ENCODE measurements at regions not wholly inside any gene's neighbourhood (a gene's known extent, or its start where the extent isn't known, plus 50 kb on each side); places are given as distances from the start of the nearest gene placed in this dataset.

- DNase-seq = no peak
Observed at GRCh38 chr3:10743366-10744097, 72.5 kb upstream of the SLC6A11 start.

DNA sequence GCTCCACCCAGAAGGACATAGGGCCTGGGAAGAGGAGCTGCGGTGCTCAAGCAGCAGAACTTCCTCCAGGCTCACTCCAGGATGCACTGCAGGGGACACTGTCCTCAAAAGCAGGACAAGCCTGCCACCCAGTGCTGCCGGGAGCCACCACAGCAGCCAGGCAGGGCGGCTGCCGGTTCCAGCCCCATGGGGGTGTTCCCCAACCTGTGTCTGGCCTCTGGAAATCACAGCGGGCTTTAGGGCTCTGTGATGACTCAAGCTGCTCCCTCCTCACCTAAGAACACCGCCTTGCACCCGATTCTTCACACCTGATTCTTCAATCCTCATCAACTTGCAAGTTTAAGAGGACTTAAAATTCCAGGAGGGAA is 71.9 kb upstream of the SLC6A11 start:
- no peak for DNase-seq

GRCh38 chr3:10745392-10745791 is 70.6 kb upstream of the SLC6A11 start:
- DNase-seq = no peak

DNA sequence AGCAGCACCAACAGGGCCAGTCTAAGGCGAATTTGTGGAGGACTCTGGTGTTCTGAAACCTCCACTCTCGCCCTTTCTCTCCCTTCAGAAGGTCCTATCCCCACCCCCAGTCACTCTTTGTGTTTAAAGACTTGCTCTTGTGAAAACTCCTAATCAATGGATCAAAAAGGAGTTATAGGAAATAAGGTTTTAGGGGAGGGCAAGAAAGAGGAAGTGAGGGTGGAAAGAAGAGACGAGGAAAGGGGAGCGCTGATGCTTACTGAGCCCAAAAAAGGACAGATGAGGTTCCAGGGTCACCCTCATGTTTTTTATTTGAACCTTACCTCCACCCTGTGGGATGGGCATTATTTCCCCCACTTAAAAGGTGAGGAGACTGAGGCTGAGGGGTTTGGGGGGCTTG is 70.0 kb upstream of the SLC6A11 start:
- no peak for DNase-seq

DNA sequence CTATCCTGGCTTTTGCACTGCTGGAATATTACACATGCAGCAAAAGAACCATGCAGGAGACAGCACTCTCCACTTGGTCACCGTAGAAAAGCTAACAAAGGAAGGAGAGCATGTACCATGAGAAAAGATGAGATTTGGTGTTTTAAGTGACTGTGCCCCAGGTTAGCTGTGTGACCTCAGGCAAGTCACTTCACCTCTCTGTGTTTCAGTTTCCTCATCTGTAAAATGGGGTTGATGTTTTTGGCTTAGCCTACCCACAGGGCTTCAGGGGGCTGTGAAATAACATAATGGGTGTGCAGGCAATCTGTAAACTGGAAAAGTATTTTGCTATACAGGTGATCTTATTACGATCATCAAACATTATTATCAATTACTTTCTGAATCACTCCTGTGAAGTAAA is 69.3 kb upstream of the SLC6A11 start:
- DNase-seq = no peak

DNA sequence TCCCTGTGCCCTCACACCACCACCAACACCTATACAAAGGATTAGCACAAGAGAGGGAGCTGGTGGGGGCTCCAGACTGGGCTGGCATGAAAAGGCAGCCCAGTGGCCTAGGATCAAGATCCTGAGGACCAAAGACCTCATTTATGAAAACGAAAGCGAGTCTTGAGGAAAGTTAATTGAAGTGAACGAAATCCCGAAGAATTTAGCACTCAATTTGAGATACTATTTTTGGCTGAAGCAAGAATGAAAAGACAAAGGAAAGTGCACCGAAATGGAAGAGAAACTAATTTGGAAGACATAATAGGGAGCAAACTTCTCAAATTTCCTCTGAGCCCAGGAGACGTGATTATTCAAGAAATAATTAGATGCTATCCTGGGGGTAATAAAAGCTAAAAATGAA is 68.7 kb upstream of the SLC6A11 start:
- DNase-seq = no peak

- DNase-seq = no peak
Observed at GRCh38 chr3:10748040-10748439, 68.0 kb upstream of the SLC6A11 start.

DNA sequence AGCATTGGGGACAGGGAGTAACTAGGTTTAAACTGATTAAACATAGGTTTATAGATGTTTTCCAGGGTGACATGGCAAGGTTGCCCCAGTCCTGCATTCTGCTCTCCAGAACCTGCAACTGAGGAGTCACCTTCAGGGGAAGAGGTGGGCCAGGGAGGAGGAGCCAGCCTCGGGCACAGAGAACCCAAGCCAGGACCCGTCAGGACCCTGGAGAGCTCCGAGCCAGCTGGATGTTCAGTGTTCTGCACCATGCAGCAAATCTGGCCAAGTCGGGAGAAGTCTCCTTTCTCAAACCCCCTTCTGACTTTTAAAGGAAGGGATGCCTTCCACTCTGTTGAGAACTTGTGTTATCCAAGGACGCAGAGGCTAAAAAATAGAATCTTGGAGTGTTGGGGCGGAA is 62.1 kb upstream of the SLC6A11 start:
- DNase-seq = peak; percentile 16

DNA sequence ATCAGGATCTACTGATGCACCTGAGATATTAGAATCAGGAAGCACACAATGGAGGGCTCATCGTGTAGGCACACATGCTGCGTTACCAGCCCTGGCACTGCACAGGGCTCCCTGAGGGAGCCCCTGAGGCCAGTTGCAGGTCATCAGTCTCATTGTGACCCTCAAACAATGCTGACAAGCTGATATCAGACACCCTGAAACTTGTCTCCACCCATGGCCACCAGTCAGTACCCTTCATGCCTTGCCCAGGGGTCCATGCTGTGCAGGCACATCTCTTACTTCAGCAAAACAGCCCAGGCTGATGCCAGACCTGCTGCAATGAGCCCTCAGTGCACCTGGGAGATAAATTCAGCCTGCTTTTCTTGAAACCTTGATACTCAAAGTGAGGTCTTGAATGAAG is 59.5 kb upstream of the SLC6A11 start:
- DNase-seq = no peak

- peak; percentile 78 for DNase-seq
Observed at GRCh38 chr3:10757021-10757820, 58.8 kb upstream of the SLC6A11 start.

DNA sequence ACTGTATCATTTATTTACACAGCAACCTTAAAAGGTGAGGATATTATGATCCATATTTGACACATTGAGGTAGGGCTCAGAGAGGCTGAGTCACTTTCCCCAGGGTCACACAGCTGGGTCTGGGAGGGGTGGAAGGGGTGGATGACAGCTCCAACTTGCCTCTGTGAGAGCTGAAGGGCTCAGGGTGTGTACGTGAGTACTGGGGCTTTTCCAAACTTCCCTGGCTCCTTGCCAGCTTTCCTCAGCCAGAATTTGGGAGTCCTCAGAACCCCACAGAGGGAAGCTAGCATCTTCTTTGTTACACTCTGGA is 58.3 kb upstream of the SLC6A11 start:
- peak; percentile 23 for DNase-seq

DNA sequence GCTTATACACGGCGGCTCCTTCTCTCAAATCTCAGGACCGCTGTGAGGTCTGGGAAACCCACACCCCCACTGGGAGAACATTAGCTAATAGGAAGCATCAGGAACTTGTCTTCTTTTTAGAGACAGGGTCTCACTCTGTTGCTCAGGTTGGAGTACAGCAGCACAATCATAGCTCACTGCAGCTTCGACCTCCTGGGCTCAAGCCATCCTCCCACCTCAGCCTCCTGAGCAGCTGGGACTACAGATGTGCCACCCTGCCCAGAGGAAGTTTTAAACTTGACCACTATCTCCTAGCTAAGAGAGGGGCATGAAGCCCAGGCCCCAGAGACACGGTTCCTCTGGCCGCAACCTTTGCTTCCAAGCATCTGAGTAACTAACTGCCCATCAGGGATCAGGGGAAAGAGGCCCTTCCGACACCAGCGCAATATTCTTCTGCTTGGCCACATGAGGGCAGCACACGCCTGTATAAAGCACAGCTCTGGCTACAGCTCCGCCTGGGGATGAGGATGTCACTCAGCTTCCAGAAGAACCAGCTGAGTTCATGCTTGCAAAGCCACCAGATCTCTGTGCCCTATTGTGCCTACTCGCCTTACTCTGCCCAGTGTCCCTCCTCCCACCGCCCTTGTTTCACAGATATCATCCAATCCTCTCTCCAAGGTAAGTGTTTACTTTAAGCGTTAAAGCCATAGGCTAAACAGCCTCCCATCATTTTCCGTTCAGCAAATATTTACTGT is 57.6 kb upstream of the SLC6A11 start:
- peak; percentile 41 for DNase-seq

- no peak for DNase-seq
Observed at GRCh38 chr3:10759495-10759894, 56.5 kb upstream of the SLC6A11 start.

DNA sequence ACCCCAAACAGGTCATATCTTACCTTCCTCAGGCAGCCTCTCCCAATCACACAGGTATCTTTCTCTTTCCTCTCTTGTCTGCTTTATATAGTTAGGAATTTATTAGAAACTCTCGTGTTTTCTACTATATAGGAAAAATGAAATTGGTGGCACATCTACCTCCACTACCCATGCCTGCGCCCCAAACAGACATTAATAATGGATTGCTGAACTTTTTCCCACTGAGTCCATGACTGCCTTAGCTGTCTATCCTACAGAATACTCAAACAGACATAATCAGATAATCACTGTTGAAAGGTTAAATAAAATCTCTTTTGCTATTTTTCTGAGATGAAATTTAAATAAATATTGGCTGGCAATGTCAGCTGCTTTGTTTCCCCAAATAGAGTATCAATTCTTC is 55.8 kb upstream of the SLC6A11 start:
- DNase-seq = no peak

GRCh38 chr3:10761583-10761982 is 54.4 kb upstream of the SLC6A11 start:
- no peak for DNase-seq

- no peak for DNase-seq
Observed at GRCh38 chr3:10762116-10762515, 53.9 kb upstream of the SLC6A11 start.

DNA sequence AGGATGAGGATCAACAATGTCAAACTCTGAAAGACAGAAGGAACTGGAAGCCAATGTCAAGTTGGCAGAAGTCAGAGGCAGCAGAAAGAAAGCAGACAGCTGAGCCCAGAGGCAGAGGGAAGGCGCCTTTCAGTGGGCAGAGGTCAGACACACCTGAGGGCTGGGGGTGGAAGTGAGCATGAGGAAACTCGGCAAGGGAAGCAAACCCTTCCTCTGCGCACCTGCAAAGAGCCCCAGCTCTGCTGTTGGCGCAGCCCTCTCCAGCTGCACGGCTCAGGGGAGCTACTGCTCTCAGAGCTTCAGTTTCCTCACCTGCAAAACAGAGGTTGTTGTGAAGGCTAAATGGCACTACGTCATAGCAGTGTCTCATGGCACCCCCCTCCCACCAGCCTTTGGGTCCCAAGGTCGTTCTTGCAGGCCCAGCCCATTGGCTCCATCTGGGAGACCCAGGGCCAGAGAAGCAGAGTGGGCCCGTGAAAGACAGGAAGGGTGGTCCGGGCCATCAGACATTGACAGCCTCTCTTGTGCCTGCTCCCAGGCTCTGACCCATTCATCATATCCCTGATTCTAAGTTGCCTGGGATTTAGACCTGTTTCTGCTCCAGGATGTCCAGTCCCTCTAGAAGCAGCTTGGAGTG is 53.3 kb upstream of the SLC6A11 start:
- DNase-seq = no peak

DNA sequence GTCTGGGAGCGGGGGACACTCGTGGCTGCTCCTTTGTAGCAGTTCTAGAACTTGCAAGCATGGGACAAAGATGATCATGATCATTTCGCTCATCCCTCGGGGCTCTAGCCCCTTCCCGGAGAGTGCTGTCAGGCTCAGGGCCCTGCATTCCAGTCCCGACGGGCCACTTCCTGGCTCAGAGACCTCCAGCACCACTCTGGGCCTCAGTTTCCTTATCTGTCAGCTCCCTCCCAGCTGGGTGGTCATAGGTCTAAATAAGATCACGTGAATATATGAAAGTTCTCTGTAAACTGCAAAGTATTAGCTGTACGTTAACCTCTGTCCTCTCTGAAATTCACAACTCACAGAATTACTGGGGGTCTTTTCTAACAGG is 52.8 kb upstream of the SLC6A11 start:
- DNase-seq = no peak

GRCh38 chr3:10763817-10764258 is 52.2 kb upstream of the SLC6A11 start:
- DNase-seq = no peak

- no peak for DNase-seq
Observed at GRCh38 chr3:10764259-10765051, 51.6 kb upstream of the SLC6A11 start.

- no peak for DNase-seq
Observed at GRCh38 chr3:10766049-10766705, 49.9 kb upstream of the SLC6A11 start.
